KMS-11 (cell line): ENCODE measurements at regions not wholly inside any gene's neighbourhood (a gene's known extent, or its start where the extent isn't known, plus 50 kb on each side); places are given as distances from the start of the nearest gene placed in this dataset.

Experiments
- H2AFZ ChIP-seq: fragments of 200-600 bp; sonication (generic); 2 replicates; pipeline ENCODE4 v1.6.1; 2016; ENCODE audit warnings: antibody characterized with exemption, mixed run types, low read depth
- H3K27ac ChIP-seq: fragments of 200-600 bp; sonication (generic); 2 replicates; pipeline ENCODE4 v1.6.1; 2016; ENCODE audit warnings: mild to moderate bottlenecking, mixed run types
- H3K27me3 ChIP-seq: fragments of 200-600 bp; sonication (generic); 2 replicates; pipeline ENCODE4 v1.6.1; 2017; ENCODE audit warnings: mild to moderate bottlenecking, low read depth, mixed run types, moderate library complexity; ENCODE audit not compliant: insufficient read depth
- H3K36me3 ChIP-seq: fragments of 200-600 bp; sonication (generic); 2 replicates; pipeline ENCODE4 v1.6.1; 2017; ENCODE audit warnings: mild to moderate bottlenecking, mixed run types; ENCODE audit not compliant: insufficient read depth
- H3K4me1 ChIP-seq: fragments of 200-600 bp; sonication (generic); 2 replicates; pipeline ENCODE4 v1.6.1; 2016; ENCODE audit warnings: mild to moderate bottlenecking, low read depth, mixed run types; ENCODE audit not compliant: poor library complexity, severe bottlenecking
- H3K4me2 ChIP-seq: fragments of 200-600 bp; sonication (generic); 2 replicates; pipeline ENCODE4 v1.7.0; 2016; ENCODE audit warnings: mild to moderate bottlenecking, mixed run types
- H3K4me3 ChIP-seq: fragments of 200-600 bp; sonication (generic); IDR thresholded peaks from 2 replicates; pipeline ENCODE4 v1.6.1; 2017; ENCODE audit warnings: low read depth, low read length, mixed read lengths; ENCODE audit not compliant: insufficient read depth
- H3K79me2 ChIP-seq: fragments of 200-600 bp; sonication (generic); 2 replicates; pipeline ENCODE4 v1.6.1; 2016; ENCODE audit warnings: low read depth, mixed run types; ENCODE audit not compliant: insufficient read depth
- H3K9ac ChIP-seq: fragments of 200-600 bp; sonication (generic); 2 replicates; pipeline ENCODE4 v1.6.1; 2016; ENCODE audit warnings: mild to moderate bottlenecking, mixed run types
- H4K20me1 ChIP-seq: fragments of 200-600 bp; sonication (generic); 2 replicates; pipeline ENCODE4 v1.6.1; 2016; ENCODE audit warnings: mild to moderate bottlenecking, mixed run types; ENCODE audit not compliant: insufficient read depth
- TF ChIP-seq, protein P1 (sequence below): fragments of 200-600 bp; sonication (generic); conservative IDR thresholded peaks from 2 replicates; pipeline ENCODE4 v1.6.1; 2017; ENCODE audit warnings: low read depth, mild to moderate bottlenecking, antibody characterized with exemption, low read length, moderate library complexity, mixed read lengths

DNA sequence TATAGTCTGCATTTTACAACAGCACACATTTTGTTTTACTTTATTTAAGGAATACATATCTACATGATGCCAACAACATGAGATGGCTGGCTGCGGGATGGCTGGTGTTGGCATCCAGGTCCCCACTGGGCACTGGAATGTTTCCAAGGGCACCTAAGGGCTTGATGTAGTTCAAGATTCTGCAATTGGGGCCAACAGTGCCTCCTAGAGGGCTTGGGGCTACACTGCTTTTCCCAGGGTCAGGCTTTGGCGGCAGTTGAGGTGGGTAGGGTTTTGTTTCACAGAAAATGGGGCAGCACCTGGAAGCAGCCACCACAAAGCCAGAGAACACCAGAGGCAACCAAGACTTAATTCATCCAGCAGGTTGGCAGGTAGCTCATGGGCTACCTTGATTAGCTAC, 166.7 kb upstream of the PRNP start:
- TF ChIP-seq, protein P1, sequence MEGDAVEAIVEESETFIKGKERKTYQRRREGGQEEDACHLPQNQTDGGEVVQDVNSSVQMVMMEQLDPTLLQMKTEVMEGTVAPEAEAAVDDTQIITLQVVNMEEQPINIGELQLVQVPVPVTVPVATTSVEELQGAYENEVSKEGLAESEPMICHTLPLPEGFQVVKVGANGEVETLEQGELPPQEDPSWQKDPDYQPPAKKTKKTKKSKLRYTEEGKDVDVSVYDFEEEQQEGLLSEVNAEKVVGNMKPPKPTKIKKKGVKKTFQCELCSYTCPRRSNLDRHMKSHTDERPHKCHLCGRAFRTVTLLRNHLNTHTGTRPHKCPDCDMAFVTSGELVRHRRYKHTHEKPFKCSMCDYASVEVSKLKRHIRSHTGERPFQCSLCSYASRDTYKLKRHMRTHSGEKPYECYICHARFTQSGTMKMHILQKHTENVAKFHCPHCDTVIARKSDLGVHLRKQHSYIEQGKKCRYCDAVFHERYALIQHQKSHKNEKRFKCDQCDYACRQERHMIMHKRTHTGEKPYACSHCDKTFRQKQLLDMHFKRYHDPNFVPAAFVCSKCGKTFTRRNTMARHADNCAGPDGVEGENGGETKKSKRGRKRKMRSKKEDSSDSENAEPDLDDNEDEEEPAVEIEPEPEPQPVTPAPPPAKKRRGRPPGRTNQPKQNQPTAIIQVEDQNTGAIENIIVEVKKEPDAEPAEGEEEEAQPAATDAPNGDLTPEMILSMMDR = peak; percentile 28; the same call in 1 of the 2 replicates
- H2AFZ ChIP-seq = no peak overlapping the region
- no peak overlapping the region for H3K9ac ChIP-seq
- H3K36me3 ChIP-seq = no peaks in the 10 kb centered on the region
- H3K79me2 ChIP-seq = no peaks in the 10 kb centered on the region
- no peaks in the 10 kb centered on the region for H4K20me1 ChIP-seq
- no peak overlapping the region for H3K4me2 ChIP-seq
- H3K4me1 ChIP-seq = no peaks in the 10 kb centered on the region
- no peak overlapping the region for H3K27ac ChIP-seq
- no peak overlapping the region for H3K4me3 ChIP-seq
- no peaks in the 10 kb centered on the region for H3K27me3 ChIP-seq

- no peak overlapping the region for H2AFZ ChIP-seq
- no peaks in the 10 kb centered on the region for H3K79me2 ChIP-seq
Measured at GRCh38 chr20:4516876-4517275, 169.4 kb upstream of the PRNP start.

DNA sequence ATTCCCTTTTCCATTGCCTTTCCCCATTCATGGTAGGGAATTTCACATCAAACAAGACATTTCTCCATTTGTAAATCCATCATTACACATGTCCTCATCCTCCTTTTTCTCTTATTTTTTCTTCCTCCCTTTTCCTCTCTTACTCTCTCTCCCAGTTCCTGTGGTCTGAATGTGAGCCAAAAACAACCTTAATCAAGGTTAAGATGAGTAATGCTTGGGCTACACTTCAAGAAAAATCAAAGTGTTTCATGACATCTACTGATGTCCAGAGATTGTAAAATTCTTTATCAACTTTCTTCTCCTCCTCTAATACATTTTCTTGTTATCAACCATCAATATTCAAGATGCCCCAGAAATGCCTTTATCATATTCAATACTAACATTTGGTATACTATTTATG, 172.5 kb upstream of the PRNP start:
- Histone ChIP-seq H3K27ac (no peak overlapping the region), H3K79me2 (no peaks in the 10 kb centered on the region), H2AFZ (no peak overlapping the region), H3K4me1 (no peaks in the 10 kb centered on the region), H3K4me3 (no peak overlapping the region), H3K36me3 (no peaks in the 10 kb centered on the region), H3K9ac (no peak overlapping the region), H3K4me2 (no peak overlapping the region), H4K20me1 (no peaks in the 10 kb centered on the region), H3K27me3 (no peaks in the 10 kb centered on the region)
- TF ChIP-seq, protein P1 = no peak

More at GRCh38 chr20:4516876-4517275, 169.4 kb upstream of the PRNP start:
- Histone ChIP-seq H3K4me2 (no peak overlapping the region), H3K27me3 (no peaks in the 10 kb centered on the region), H3K27ac (no peak overlapping the region), H3K4me3 (no peak overlapping the region), H3K4me1 (no peaks in the 10 kb centered on the region), H4K20me1 (no peaks in the 10 kb centered on the region), H3K9ac (no peak overlapping the region), H3K36me3 (no peaks in the 10 kb centered on the region)
- TF ChIP-seq, protein P1 = no peak

DNA sequence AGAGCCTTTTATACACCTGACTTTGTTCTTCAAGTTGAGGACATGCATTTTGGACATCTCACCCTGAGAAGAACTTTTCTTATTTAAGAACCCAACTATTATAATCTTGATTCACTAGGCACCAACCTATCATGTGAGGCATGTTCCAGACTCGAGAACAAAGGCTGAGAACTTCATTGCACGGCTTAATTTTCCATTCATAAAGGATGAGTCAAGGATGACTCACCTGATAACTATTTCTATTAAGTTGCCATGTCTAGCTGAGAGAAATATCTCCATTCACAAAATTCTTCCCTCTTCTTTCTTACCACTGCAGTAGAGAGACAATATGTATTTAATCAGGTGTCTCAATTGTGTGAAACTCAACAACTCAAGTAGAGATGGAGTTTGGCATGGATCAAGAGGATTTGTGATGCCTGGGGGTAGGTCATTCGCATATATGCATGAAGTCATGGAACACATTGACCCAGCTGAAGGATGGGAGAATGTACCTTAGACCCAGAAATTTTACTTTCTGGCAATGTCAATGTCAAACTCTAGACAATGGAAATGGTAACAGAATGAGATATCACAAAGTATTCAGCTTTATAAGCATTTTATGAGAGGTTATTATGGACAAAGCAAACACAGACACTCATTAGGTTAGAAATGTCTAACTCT, 173.2 kb upstream of the PRNP start:
- Histone ChIP-seq H3K27ac (no peak overlapping the region), H3K4me3 (no peak overlapping the region), H3K4me1 (no peaks in the 10 kb centered on the region), H3K4me2 (no peak overlapping the region), H3K79me2 (no peaks in the 10 kb centered on the region), H3K36me3 (no peaks in the 10 kb centered on the region), H2AFZ (no peak overlapping the region), H3K9ac (no peak overlapping the region), H3K27me3 (no peaks in the 10 kb centered on the region), H4K20me1 (no peaks in the 10 kb centered on the region)
- TF ChIP-seq, protein P1 = no peak
